ENCODE measurements at regions not wholly inside any gene's neighbourhood (a gene's known extent, or its start where the extent isn't known, plus 50 kb on each side); places are given as distances from the start of the nearest gene placed in this dataset.

- TF ChIP-seq CTCF (IDR thresholded peaks at IDR 0.05) (no peak), POLR2A (IDR thresholded peaks at IDR 0.05) (no peak)
Measured at GRCh38 chr1:147051136-147051535, 113.0 kb downstream of the NBPF12 start.
